ENCODE measurements at regions not wholly inside any gene's neighbourhood (a gene's known extent, or its start where the extent isn't known, plus 50 kb on each side); places are given as distances from the start of the nearest gene placed in this dataset.

GRCh38 chr2:105150231-105150630 lies 91.3 kb upstream of the GPR45 start:
- no peak for DNase-seq

- no peak for DNase-seq
Observed at GRCh38 chr2:105154119-105154818, 87.3 kb upstream of the GPR45 start.

GRCh38 chr2:105156166-105156565 lies 85.4 kb upstream of the GPR45 start:
- DNase-seq = no peak

GRCh38 chr2:105158002-105158401 lies 83.5 kb upstream of the GPR45 start:
- DNase-seq = no peak

- no peak for DNase-seq
Observed at GRCh38 chr2:105166688-105167087, 74.9 kb upstream of the GPR45 start.

GRCh38 chr2:105168543-105168942 lies 73.0 kb upstream of the GPR45 start:
- no peak for DNase-seq

GRCh38 chr2:105175231-105175630 lies 66.3 kb upstream of the GPR45 start:
- no peak for DNase-seq

GRCh38 chr2:105176429-105176828 lies 65.1 kb upstream of the GPR45 start:
- no peak for DNase-seq

GRCh38 chr2:105177008-105177407 lies 64.5 kb upstream of the GPR45 start:
- DNase-seq = no peak

GRCh38 chr2:105177536-105178254 lies 63.8 kb upstream of the GPR45 start:
- DNase-seq = no peak

GRCh38 chr2:105179469-105180372 lies 61.8 kb upstream of the GPR45 start:
- peak; percentile 72 to 84 (median 75) for DNase-seq

GRCh38 chr2:105180491-105180972 lies 61.0 kb upstream of the GPR45 start:
- no peak for DNase-seq

GRCh38 chr2:105181282-105181681 lies 60.3 kb upstream of the GPR45 start:
- DNase-seq = peak in 2 of 3 donors; percentile 3 to 10

- DNase-seq = no peak
Observed at GRCh38 chr2:105183555-105184323, 57.8 kb upstream of the GPR45 start.

- no peak for DNase-seq
Observed at GRCh38 chr2:105184420-105184819, 57.1 kb upstream of the GPR45 start.

GRCh38 chr2:105186967-105187498 lies 54.5 kb upstream of the GPR45 start:
- DNase-seq = no peak

- no peak for DNase-seq
Observed at GRCh38 chr2:105187531-105187930, 54.0 kb upstream of the GPR45 start.

- no peak for DNase-seq
Observed at GRCh38 chr2:105188343-105188742, 53.2 kb upstream of the GPR45 start.

Data from suppressor macrophage treated with lipopolysaccharide for 1 hour (primary cell).